GM12872 (cell line): ENCODE measurements at regions not wholly inside any gene's neighbourhood (a gene's known extent, or its start where the extent isn't known, plus 50 kb on each side); places are given as distances from the start of the nearest gene placed in this dataset.

Experiments used
- CTCF ChIP-seq: IDR thresholded peaks from 3 replicates; pipeline ENCODE4 v1.5.1; 2011; ENCODE audit warnings: low read depth, mild to moderate bottlenecking, low read length, moderate library complexity; ENCODE audit not compliant: insufficient read depth

- TF ChIP-seq CTCF: no peak
These were observed 79.3 kb upstream of the SHANK2 start for GRCh38 chr11:71331631-71332030.

- TF ChIP-seq CTCF: no peak
These were observed 78.6 kb upstream of the SHANK2 start for GRCh38 chr11:71330996-71331395.

- no peak for TF ChIP-seq CTCF
These were observed 78.0 kb upstream of the SHANK2 start for GRCh38 chr11:71330349-71330748.

- no peak for TF ChIP-seq CTCF
These were observed 77.4 kb upstream of the SHANK2 start for GRCh38 chr11:71329786-71330185.

- TF ChIP-seq CTCF: no peak
These were observed 76.8 kb upstream of the SHANK2 start for GRCh38 chr11:71329165-71329510.

- no peak for TF ChIP-seq CTCF
These were observed 75.0 kb upstream of the SHANK2 start for GRCh38 chr11:71327156-71328085.

GRCh38 chr11:71326328-71326940, 74.1 kb upstream of the SHANK2 start:
- TF ChIP-seq CTCF: no peak
